ENCODE measurements at regions not wholly inside any gene's neighbourhood (a gene's known extent, or its start where the extent isn't known, plus 50 kb on each side); places are given as distances from the start of the nearest gene placed in this dataset.

DNA sequence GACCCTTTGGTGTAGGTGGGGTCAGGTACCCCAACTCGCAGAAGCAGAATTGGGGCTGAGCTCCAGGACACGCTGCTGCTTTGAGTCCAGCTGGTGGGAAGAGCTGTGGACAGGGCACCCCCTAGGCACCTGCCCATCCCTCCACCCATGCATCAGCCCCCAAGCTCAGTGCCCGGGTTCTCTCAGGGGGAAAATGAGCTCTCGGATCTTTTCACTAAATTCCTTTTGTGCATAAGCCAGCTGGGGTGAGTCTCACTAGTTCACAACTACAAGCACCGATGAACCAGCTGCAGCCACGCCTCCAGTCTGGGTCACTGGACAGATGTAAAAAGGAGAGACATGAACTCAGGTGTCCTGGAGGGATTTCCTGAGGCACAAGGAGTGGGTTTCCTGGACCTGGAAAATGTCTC lies 286.8 kb downstream of the CRLF2 start:
- TF ChIP-seq CTCF (IDR thresholded peaks at IDR 0.05; ENCODE audit: insufficient read depth, low read depth, low read length) (no peak), EZH2 (IDR thresholded peaks at IDR 0.05; ENCODE audit: insufficient read depth, low read length) (no peak)
